T-helper 2 cell (primary cell): ENCODE measurements at regions not wholly inside any gene's neighbourhood (a gene's known extent, or its start where the extent isn't known, plus 50 kb on each side); places are given as distances from the start of the nearest gene placed in this dataset.
"Not testable (repeated sequence)": the region's sequence is repeated elsewhere in the genome, so short reads cannot be mapped to it uniquely, and the experiment has no call there.

ENCODE experiments used
- DNase-seq, 5 experiments: peaks; one replicate each; pipeline versions ENCODE4 v3.0.0 to v3.0.0-alpha.2; 2012 to 2022

DNA sequence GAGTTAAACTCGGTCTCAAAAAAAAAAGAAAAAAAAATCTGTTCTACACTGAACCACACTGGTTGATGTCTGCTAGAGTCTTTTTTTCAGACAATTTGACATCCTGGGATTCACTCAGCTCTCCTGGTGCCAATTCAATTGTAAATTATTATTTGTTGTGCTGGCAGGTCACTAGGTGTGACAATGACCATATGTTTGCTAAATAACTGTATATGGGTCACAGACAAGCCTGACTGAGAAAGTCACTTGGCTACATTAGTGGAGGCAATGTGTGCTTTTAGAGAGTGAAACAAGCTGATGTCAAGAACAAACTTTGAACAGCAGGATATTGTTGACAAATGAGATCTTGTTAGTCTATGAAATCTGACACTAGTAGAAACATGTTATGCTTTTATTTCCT, 1379.1 kb downstream of the ZPLD1 start:
- no peak for DNase-seq

DNA sequence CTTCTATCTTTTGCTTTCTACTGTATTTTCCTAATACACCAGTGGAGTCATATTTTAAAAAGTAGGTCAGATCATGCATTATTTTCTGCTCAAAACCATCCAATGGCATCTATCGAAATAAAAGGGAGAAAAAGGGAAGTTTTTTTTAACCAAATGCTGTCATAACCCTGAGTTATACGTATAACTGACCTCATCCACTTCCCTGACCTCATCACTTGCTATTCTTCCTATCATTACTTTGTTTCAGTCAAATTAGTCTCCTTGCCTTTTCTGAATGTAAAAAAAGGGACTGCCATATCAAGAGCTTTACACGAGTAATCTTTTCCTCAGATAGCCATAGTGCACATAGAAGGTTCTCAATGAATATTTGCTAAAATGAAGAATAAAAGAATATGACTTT, 1383.6 kb downstream of the ZPLD1 start:
- DNase-seq = no peak

DNA sequence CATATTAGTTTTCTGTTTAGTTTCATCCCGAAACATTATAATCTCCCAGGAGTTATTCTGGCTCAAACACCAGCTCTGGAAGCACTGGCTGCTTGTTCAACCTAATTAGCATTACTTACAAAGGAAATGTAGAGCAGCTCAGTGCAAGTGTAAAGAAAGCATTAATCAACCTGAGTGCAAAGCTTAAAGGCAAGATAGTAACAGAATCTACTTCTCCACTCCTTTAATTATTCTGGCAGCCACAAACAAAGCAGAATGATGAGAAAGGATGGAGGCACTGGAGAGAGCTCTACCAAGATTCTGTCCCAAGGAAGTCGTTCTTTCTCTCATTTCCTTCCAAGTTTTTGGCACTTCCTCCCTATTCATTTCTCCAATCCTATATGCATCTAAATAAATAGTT, 1384.0 kb downstream of the ZPLD1 start:
- no peak for DNase-seq

DNA sequence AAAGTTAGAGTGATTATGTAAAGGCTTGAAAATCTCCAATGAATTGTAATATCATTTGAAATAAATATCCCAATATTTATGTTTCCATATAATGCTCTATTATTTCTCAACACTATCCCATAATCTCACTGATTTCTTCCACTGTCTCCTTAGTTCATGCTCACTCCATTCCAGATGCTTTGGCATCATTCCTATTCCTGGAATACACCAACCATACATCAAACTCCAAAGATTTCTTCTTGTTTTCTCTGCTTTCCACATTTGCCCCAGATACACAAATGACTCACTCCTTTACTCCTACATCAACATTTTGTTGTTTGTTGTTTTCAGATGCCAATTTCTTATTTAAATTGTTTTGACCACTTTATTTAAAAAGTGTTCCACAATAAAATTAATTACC, 1390.8 kb downstream of the ZPLD1 start:
- DNase-seq = no peak

DNA sequence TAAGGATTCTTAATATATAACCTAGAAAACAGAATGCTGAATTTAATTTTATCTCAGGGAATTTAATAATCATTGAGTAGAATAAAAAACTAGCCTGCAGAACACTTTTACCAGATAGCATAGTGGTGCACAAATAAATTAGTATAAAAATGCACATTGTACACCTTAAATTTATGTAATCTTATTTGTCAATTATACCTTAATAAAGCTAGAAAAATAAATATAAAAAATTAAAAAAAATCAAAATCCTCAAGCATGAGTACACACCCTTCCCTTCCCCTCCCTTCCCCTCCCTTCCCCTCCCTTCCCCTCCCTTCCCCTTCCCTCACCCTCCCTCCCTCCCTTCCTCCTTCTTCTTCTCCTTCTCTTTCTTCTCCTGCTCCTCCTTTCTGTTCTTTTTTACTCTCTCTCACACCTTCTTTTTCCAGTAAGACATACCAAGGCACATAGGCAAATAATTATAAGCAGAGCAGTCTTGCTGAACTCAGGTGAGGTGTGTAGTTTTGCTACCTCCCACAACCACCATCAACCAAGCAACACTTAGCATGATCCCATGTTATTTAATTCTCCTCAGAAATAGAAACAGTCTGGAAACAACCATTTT, 1395.0 kb downstream of the ZPLD1 start:
- DNase-seq = no peak

DNA sequence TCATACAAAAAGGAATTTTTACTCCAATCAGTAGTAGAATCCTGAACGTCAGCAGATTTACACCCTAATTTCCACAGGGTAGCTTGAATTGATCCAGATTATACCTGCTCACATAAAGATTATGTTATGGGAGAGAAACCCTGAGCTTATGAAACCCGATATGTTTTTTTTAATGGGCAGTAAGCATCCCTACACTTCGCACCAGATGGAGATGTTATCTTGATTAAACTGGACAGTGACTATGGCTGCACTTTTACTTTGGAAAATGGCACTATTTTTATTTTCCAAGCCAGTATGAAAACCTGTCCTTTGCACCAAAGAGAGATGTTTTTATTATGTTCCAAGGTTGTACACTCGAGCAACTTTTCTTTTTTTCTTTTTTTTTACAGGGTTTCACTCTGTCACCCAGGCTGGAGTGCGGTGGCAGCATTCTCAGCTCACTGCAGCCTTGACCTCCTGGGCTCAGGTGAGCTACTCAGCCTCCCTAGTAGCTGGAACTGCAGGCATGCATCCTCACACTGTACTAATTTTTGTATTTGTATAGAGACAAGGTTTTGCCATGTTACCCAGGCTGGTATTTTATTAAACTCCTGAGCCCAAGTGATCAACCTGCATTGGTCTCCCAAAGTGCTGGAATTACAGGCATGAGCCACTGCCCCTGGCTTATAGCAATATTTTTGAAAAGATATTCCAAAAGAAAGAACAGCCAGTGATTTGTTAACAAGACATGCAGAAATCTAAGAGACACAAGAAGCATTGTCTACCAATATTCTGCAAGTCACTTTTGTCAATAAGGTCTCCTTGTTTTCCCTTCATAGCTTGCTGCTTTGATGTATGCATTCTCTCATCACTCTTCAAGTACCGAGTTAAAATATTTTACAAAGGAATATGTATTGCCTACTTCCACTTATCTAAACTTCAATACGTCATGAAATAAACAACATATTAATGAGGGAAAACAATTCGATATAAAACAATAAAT, 1412.6 kb downstream of the ZPLD1 start:
- no peak for DNase-seq

DNA sequence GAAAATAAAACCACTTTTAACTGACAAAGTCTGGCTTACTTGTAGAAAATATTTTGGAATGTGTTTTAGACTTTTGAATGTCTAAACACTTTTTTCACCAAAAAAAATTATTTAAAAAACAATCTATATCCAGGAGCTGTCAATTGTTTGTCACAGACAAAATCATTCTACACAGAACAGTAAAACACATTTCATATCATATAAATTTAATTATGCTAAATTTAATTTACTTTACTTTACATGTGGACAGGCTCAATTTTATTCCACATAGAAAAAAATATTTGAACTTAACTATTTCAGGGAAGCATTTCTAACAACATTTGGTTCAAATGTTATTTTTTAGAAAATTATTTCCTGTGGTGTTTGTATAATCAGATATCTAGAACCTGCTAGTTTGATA, 1417.0 kb downstream of the ZPLD1 start:
- DNase-seq = no peak

DNA sequence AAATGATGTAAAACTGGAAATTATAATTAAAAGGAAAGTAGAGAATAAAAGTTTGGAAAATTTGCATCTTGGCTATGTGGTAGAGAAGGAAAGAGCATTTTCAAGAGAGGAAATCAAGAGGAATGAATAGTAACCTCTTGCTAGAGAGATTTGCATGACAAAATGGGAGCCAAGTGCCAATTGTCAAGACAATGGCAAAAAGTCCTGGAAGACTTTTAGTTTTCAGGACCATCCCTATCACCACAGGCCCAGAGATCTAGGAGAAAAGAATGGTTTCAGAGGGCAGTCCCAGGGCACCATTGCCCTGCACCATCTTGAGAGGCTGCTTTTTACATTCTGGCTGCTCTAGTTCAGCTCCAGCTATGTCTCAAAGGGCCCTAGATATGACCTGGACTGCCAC, 1427.6 kb downstream of the ZPLD1 start:
- no peak for DNase-seq

DNA sequence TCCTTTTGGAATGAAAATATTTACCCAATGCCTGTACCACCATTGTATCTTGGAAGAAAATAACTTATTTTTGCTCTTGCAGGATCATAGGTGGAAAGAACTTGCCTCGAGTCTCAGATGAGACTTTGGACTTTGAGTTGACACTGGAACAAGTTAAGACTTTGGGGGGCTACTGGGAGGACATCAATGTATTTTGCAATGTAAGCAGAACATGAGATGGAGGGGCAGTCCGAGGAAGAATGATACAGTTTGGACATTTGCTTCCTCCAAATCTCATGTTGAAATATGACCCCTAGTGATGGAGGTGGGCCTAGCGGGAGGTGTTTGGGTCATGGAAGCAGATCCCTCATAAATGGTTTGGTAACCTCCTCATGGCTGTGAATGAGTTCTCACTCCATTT, 1428.6 kb downstream of the ZPLD1 start:
- no peak for DNase-seq

DNA sequence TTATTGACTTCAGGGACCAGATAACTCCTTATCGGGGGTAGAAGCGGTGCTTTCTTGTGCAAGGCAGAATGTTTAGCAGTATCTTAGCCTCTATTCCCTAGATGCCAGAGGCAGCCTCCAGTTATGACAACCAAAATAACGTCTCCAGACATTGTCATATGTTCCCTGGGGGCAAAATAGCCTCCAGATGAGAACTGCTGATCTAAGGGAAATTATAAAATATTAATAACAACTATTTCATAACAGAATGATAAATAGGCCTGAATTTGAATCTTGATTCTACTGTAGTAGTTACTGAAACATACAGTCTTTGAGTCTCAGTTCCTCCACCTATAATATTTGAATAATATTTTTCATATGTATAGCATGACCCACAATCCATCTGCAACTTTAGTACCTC, 1431.3 kb downstream of the ZPLD1 start:
- no peak for DNase-seq

DNA sequence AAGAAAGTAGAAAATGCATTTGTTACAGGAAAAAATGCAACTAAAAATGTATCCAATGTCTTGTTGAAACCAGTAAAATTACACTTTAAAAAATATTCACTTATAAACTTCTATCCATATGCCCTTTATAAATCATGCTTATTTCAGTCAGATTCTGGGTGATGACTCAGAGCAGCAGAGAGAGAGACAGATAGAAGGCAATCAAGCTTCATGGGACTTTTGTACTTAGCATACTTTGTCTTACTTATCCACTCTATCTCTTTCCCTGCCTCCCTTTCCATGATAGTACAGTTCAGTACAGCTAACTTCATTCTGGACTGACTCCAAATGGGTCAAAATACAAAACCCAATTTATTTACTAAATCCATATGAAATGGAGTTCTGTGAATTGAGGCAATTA, 1438.2 kb downstream of the ZPLD1 start:
- no peak for DNase-seq

DNA sequence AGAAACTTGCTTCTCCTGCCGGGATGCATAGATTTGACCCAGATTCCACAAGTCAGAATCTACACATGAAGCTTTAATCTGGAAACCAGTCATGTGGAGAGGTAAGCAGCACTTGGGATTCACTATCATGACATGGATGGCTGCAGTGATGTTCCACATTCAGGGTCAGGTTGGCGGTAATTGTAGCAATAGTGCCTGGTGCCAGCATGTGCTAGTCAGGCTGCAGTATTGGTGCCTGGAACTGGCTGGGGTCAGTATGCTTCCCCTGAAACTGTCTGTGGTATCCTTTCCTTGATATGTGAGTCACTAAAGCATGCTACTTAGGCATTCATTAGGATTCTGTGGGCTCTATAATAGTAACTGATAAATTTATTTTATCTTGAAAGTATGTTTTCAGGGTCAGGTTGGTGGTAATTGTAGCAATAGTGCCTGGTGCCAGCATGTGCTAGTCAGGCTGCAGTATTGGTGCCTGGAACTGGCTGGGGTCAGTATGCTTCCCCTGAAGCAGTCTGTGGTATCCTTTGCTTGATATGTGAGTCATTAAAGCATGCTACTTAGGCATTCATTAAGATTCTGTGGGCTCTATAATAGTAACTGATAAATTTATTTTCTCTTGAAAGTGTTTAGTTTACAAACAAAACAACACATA, 1439.2 kb downstream of the ZPLD1 start:
- DNase-seq = no peak

DNA sequence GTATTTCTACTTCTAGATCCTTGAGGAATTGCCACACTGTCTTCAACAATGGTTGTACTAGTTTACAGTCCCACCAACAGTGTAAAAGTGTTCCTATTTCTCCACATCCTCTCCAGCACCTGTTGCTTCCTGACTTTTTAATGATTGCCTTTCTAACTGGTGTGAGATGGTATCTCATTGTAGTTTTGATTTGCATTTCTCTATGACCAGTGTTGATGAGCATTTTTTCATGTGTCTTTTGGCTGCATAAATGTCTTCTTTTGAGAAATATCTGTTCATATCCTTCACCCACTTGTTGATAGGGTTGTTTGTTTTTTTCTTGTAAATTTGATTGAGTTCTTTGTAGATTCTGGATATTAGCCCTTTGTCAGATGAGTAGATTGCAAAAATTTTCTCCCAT, 1447.0 kb downstream of the ZPLD1 start:
- not testable (repeated sequence) for DNase-seq

DNA sequence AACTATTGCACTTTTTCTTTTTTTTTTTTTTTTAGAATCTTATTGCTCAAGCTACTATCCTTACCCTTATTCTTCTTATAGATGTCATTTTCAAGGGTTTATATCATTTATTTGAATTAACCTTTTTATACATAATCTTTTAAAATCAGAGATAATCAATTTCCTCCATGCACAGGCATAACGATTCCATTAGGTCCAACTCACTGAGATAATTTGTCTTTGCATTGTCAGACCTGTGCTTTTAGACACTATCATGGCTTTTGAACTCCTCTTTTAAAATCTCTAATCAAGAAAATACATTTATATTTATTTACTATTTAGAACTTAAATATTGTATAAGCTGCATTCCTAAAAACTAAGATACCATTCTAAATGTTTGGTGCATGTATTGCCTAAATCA, 1454.9 kb downstream of the ZPLD1 start:
- no peak for DNase-seq

DNA sequence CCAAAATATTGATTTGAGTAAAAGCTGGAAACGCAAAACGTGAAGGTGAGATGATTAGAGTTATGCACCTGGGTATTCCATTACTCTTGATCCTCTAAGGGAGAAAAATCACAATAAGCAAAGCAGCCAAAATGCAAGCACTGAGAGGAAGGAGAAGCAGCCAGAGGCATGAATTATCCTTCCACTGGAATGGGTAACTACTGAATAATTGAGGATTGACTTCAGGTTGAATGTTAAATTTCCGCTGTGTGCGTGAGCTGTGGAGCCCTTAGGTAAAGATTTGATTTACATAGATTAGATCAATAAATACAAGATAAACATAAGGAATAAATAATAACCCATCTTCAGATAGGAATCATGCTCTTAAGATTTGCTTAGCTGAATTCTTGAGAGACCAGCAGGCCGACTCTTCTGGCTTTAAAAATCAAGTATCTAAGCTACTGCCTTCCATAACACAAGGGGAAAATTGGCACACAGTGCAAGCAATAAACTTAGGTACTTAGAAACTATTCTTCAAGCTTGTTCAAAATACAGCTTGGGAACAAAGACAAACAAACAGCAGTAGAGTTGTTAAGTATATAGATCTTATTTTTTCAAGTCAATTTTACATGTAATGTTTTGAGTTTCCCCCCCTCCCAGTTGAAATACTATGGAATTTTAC, 1459.5 kb downstream of the ZPLD1 start:
- no peak for DNase-seq

DNA sequence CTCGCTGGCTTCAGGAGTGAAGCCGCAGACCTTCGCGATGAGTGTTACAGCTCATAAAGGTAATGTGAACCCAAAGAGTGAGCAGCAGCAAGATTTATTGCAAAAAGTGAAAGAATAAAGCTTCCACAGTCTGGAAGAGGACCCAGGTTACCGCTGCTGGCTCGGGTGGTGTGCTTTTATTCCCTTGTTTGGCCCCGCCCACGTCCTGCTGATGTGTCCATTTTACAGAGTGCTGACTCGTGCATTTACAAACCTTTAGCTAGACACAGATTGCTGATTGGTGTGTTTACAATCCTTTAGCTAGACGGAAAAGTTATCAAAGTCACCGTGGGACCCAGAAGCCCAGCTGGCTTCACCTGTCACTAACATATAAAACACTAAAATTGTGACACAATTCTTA, 1464.5 kb downstream of the ZPLD1 start:
- DNase-seq = no peak

DNA sequence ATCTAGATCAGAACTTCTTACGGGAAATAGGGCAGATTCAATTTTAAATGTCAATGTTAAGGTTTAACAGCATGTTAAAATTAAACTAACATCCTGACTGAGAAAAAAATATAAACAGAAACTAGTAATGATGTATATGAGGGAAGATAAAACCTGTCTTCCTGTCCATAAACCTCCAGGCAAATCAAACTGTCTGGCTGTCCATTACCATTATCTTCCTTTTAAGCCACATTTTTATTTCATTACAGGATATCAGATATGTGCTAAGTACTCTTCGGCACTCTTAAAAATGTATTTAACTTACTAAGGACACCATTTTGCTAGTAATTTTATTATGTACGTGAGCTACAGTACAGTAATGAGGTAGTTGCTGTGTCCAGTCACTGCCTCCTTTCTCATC, 1461.7 kb upstream of the ALCAM start:
- no peak for DNase-seq

DNA sequence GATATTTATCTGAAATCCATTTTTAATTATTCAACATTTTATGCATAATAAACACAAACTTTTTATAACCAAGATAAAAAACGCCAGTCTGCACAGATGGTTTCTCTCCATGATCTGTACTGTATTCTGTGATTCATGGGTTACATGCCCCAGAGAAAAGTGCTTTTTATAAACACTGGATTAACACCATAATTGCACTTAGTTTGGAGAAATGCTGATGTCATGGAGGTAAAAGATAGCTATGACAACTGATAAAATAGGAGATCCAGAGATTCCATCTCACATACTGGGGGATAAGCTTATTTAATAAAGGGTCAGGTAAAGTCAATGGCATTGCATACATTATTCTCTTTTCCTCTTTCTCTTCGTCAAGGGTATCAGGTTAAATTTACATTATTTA, 1460.4 kb upstream of the ALCAM start:
- no peak for DNase-seq

DNA sequence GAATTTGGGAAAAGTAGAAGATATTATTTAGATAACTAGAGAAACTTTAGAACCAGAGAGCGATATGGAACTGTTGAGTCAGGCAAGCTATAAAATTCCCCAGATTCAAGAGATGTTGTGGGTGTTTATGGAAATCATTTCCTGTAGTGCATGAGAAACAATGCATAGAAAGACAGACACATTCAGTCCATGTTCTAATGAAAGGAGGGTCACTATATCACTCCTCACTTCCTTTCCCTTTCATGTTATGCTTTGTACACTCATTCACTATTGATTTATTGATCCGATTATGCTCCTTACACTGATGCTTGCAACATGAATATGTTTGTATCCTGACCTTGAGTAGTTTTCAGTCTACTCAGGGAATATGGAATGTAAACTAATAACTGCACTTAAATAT, 1459.9 kb upstream of the ALCAM start:
- no peak for DNase-seq

DNA sequence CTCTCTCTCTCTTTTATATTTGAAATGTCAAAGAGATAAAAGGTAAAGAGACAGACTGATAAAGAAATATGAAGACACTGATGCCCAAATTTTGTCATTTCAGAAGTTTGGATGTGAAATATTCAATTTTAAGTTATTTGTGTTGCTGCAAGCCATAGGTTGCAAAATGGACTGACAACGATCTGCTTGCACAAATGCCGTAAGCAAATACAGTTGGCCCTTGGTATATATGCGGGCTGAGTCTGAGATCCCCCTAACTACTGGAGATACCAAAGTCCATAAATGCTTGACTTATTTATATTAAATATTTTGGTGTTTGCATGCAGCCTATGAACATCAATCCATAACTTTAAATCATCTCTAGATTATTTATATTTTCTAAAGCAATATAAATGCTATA, 1459.1 kb upstream of the ALCAM start:
- no peak for DNase-seq

DNA sequence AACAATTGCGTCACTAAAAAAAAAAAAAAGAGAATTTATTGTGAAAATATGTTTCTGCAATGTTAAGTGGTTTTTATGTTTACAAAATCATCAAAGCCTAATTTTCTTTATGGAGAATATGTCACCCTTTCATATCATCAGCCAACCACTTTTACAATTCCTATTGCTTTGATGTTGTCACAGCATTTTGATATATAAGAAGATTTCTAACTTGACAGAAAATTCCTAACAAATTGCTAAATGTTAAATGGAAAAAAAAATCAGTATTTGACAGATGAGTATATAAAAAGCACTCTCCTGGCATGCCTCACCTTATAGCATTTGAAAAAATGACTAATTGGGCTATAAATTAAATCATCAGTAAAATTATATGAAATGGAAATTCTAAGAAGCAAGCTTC, 1457.3 kb upstream of the ALCAM start:
- no peak for DNase-seq

DNA sequence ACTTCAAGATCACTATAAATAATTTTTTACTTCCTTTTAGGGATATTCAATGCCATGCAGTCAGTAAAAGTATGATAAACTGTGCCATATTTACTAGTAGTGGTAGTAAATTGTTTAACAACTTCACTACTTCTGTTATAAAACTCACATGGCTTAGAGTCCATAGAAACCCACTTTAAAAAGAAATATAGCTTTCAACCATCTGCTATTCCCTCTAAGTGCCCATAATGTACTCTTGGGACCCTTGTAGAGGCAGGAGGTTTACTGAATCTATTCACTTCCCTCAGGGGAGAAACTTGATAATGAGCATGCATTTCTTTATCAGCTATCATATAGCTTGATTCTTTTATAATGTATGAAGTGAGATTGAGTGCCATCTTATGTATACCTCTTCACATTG, 1448.4 kb upstream of the ALCAM start:
- no peak for DNase-seq

DNA sequence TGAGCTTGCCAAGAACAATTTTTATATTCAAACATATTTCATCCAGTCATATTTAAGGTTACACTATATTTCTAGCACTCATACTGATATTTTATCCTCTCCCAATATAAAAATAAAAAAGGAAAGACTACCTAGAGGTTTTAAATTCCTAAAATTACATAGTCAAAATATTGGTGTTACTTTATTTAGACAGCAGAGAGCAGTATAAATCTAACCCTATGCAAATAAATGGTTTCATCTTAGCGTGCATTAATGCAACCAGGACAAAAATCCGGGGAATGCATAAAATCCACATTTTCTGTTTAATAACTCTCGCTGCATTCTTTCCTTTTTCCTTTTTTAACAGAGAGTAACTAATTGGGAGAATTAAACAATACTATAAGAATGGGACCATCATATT, 1447.4 kb upstream of the ALCAM start:
- no peak for DNase-seq
